H9 (cell line): ENCODE measurements at regions not wholly inside any gene's neighbourhood (a gene's known extent, or its start where the extent isn't known, plus 50 kb on each side); places are given as distances from the start of the nearest gene placed in this dataset.

ENCODE experiments used
- DNase-seq: peaks from one replicate; pipeline ENCODE4 v3.0.0-alpha.2; 2017
- H2AFZ ChIP-seq: one replicate; pipeline ENCODE4 v1.6.1; 2013; ENCODE audit warnings: mild to moderate bottlenecking, low read length, control low read depth, moderate library complexity
- H2AK5ac ChIP-seq: 2 replicates; pipeline ENCODE4 v1.6.1; 2013; ENCODE audit warnings: low read length, control low read depth, mixed read lengths; ENCODE audit not compliant: insufficient read length
- H2BK120ac ChIP-seq: one replicate; pipeline ENCODE4 v1.6.1; 2013; ENCODE audit warnings: low read depth, mild to moderate bottlenecking, low read length, control low read depth, inconsistent platforms; ENCODE audit not compliant: poor library complexity, severe bottlenecking
- H2BK12ac ChIP-seq: 2 replicates; pipeline ENCODE4 v1.6.1; 2013; ENCODE audit warnings: low read length, control low read depth, mixed read lengths, low read depth; ENCODE audit not compliant: insufficient read length
- H2BK15ac ChIP-seq: 2 replicates; pipeline ENCODE4 v1.6.1; 2013; ENCODE audit warnings: low read depth, low read length, control low read depth
- H2BK20ac ChIP-seq: one replicate; pipeline ENCODE4 v1.6.1; 2013; ENCODE audit warnings: low read depth, mild to moderate bottlenecking, low read length, control low read depth, inconsistent platforms; ENCODE audit not compliant: poor library complexity, severe bottlenecking
- H2BK5ac ChIP-seq: 2 replicates; pipeline ENCODE4 v1.6.1; 2013; ENCODE audit warnings: low read length, control low read depth, mixed read lengths; ENCODE audit not compliant: insufficient read length
- H3K14ac ChIP-seq: 2 replicates; pipeline ENCODE4 v1.6.1; 2013; ENCODE audit warnings: low read length, control low read depth; ENCODE audit not compliant: insufficient read depth
- H3K18ac ChIP-seq: 2 replicates; pipeline ENCODE4 v1.6.1; 2013; ENCODE audit warnings: low read depth, mild to moderate bottlenecking, mixed read lengths, low read length, control low read depth; ENCODE audit not compliant: insufficient read length
- H3K23ac ChIP-seq: 2 replicates; pipeline ENCODE4 v1.6.1; 2013; ENCODE audit warnings: low read length, control low read depth, mixed read lengths, low read depth; ENCODE audit not compliant: insufficient read length
- H3K23me2 ChIP-seq: 2 replicates; pipeline ENCODE4 v1.6.1; 2013; ENCODE audit warnings: low read depth, mild to moderate bottlenecking, mixed read lengths, low read length, control low read depth; ENCODE audit not compliant: insufficient read length, poor library complexity, severe bottlenecking
- H3K27ac ChIP-seq: 2 replicates; pipeline ENCODE4 v1.5.1; 2013; ENCODE audit warnings: low read length, control low read depth, mixed read lengths, low read depth; ENCODE audit not compliant: insufficient read length
- H3K27me3 ChIP-seq: 2 replicates; pipeline ENCODE4 v1.6.1; 2013; ENCODE audit warnings: low read length, control low read depth, inconsistent platforms; ENCODE audit not compliant: insufficient read depth
- H3K4ac ChIP-seq: 2 replicates; pipeline ENCODE4 v1.6.1; 2013; ENCODE audit warnings: low read depth, mild to moderate bottlenecking, control low read depth, inconsistent platforms, low read length, moderate library complexity
- H3K4me1 ChIP-seq: 2 replicates; pipeline ENCODE4 v1.6.1; 2013; ENCODE audit warnings: low read length, control low read depth, inconsistent platforms; ENCODE audit not compliant: insufficient read depth
- H3K4me2 ChIP-seq: 2 replicates; pipeline ENCODE4 v1.6.1; 2013; ENCODE audit warnings: low read length, control low read depth, mixed read lengths; ENCODE audit not compliant: insufficient read length, insufficient read depth
- H3K56ac ChIP-seq: 2 replicates; pipeline ENCODE4 v1.6.1; 2013; ENCODE audit warnings: low read depth, mild to moderate bottlenecking, mixed read lengths, low read length, control low read depth; ENCODE audit not compliant: insufficient read length
- H3K79me1 ChIP-seq: 2 replicates; pipeline ENCODE4 v1.6.1; 2013; ENCODE audit warnings: low read depth, mild to moderate bottlenecking, moderate library complexity, low read length, control low read depth, inconsistent platforms; ENCODE audit not compliant: insufficient read depth, poor library complexity, severe bottlenecking
- H3K79me2 ChIP-seq: 2 replicates; pipeline ENCODE4 v1.6.1; 2013; ENCODE audit warnings: low read length, control low read depth, inconsistent platforms; ENCODE audit not compliant: insufficient read depth
- H3K9ac ChIP-seq: 2 replicates; pipeline ENCODE4 v1.6.1; 2013; ENCODE audit warnings: low read length, control low read depth, mixed read lengths; ENCODE audit not compliant: insufficient read length; ENCODE audit errors: extremely low read depth
- H3K9me3 ChIP-seq: one replicate; pipeline ENCODE4 v1.6.1; 2013; ENCODE audit warnings: low read depth, low read length, inconsistent platforms; ENCODE audit not compliant: control insufficient read depth
- H3T11ph ChIP-seq: one replicate; pipeline ENCODE4 v1.6.1; 2013; ENCODE audit warnings: mild to moderate bottlenecking, low read length, control low read depth, inconsistent platforms
- H4K20me1 ChIP-seq: one replicate; pipeline ENCODE4 v1.6.1; 2013; ENCODE audit not compliant: control insufficient read depth, insufficient read length, insufficient read depth
- H4K5ac ChIP-seq: 2 replicates; pipeline ENCODE4 v1.6.1; 2013; ENCODE audit warnings: low read depth, mild to moderate bottlenecking, mixed read lengths, low read length, control low read depth; ENCODE audit not compliant: insufficient read length
- H4K8ac ChIP-seq: replicated peaks from 2 replicates; pipeline ENCODE4 v1.6.1; 2013; ENCODE audit warnings: low read length, control low read depth, mixed read lengths, low read depth; ENCODE audit not compliant: insufficient read length
- H4K91ac ChIP-seq: 2 replicates; pipeline ENCODE4 v1.6.1; 2013; ENCODE audit warnings: low read depth, mild to moderate bottlenecking, moderate library complexity, mixed read lengths, low read length, control low read depth; ENCODE audit not compliant: insufficient read length
- H3K27ac Mint-ChIP-seq, 3 experiments: 2 replicates in 2 of 3; 3 replicates in 1 of 3; pipeline ENCODE4 v1.8.0; 2020 to 2021; ENCODE audit warnings: mixed read lengths in 3 of 3, mild to moderate bottlenecking in 1 of 3, moderate library complexity in 1 of 3
- H3K27me3 Mint-ChIP-seq: 2 replicates; pipeline ENCODE4 v1.8.0; 2021; ENCODE audit warnings: low read depth, mild to moderate bottlenecking, moderate library complexity, mixed read lengths
- H3K36me3 Mint-ChIP-seq, 3 experiments: 2 replicates in 2 of 3; 3 replicates in 1 of 3; pipeline ENCODE4 v1.8.0; 2020 to 2021; ENCODE audit warnings: low read depth in 3 of 3, mixed read lengths in 3 of 3; ENCODE audit not compliant: insufficient read depth in 1 of 3
- H3K4me1 Mint-ChIP-seq, 2 experiments: 2 replicates each; pipeline ENCODE4 v1.8.0; 2020; ENCODE audit warnings: mixed read lengths in 2 of 2
- H3K4me3 Mint-ChIP-seq, 2 experiments: 2 replicates in 1 of 2; 3 replicates in 1 of 2; pipeline ENCODE4 v1.8.0; 2020 to 2021; ENCODE audit warnings: mild to moderate bottlenecking in 2 of 2, mixed read lengths in 2 of 2, moderate library complexity in 1 of 2
- H3K9me3 Mint-ChIP-seq, 2 experiments: 2 replicates in 1 of 2; 3 replicates in 1 of 2; pipeline ENCODE4 v1.8.0; 2020; ENCODE audit warnings: mild to moderate bottlenecking in 2 of 2, mixed read lengths in 2 of 2, moderate library complexity in 1 of 2
- WGBS: extraction: QIAGEN DNeasy Blood & Tissue Kit; methylation state at CpG from one replicate; pipeline ENCODE4 v1.1.7; 2013; ENCODE audit warnings: missing lambda C conversion rate, low lambda C conversion rate, mixed read lengths; ENCODE audit not compliant: insufficient read length; ENCODE audit errors: extremely low coverage; 5-methylcytosine and 5-hydroxymethylcytosine counted together
- TF ChIP-seq, protein P1 (sequence below): fragments of 200-600 bp; sonication (generic); conservative IDR thresholded peaks from 3 replicates; pipeline ENCODE4 v1.8.0; 2021; ENCODE audit warnings: antibody characterized with exemption, mild to moderate bottlenecking

DNA sequence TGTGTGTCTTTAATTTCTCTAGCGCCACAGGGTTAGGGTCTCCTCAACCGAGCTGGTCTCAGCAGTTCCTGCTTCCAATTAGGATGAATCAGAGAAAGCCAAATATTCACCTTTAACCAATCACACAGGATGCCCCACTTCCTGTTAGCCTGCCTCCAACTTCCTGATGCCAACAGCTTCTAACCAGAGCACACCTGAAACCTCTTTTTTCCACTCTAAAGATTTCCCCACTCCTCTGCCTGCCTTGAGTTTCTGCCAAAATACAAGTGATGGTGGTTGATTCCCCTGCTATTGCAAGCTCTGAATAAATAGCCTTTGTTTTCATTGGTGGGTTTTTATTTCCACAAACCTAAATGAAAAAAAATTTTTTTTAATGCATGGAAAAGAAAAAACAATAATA is 144.7 kb upstream of the UST start:
- Histone ChIP-seq H2BK5ac (no peak overlapping the region), H2BK15ac (no peak overlapping the region), H3K9ac (no peak overlapping the region), H2BK12ac (no peak overlapping the region), H4K20me1 (no peaks in the 10 kb centered on the region), H2AFZ (no peak overlapping the region), H2AK5ac (no peak overlapping the region), H3K23ac (no peak overlapping the region), H4K8ac (no peak overlapping the region), H3K18ac (no peak overlapping the region), H3K14ac (no peak overlapping the region), H3K4me2 (no peak overlapping the region), H3K4ac (no peak overlapping the region), H3K79me2 (no peaks in the 10 kb centered on the region), H3K23me2 (no peaks in the 10 kb centered on the region), H3T11ph (no peak overlapping the region), H4K91ac (no peak overlapping the region), H3K9me3 (peaks cover 8% of the 10 kb centered on the region), H3K27me3 (no peaks in the 10 kb centered on the region), H3K56ac (no peak overlapping the region), H2BK20ac (no peak overlapping the region), H3K79me1 (no peaks in the 10 kb centered on the region), H2BK120ac (peak overlapping the region; percentile 76), H3K4me1 (peaks cover 8% of the 10 kb centered on the region; the same call in 1 of the 2 replicates), H4K5ac (no peak overlapping the region), H3K27ac (no peak overlapping the region)
- H3K4me1 Mint-ChIP-seq = peaks cover 33 to 34% of the 10 kb centered on the region in 2 experiments
- no CpG with 5 or more reads among the region's 2 CpGs for WGBS
- H3K27ac Mint-ChIP-seq = no peak overlapping the region
- H3K27me3 Mint-ChIP-seq = no peaks in the 10 kb centered on the region; the same call in 1 of the 2 replicates
- TF ChIP-seq, protein P1, sequence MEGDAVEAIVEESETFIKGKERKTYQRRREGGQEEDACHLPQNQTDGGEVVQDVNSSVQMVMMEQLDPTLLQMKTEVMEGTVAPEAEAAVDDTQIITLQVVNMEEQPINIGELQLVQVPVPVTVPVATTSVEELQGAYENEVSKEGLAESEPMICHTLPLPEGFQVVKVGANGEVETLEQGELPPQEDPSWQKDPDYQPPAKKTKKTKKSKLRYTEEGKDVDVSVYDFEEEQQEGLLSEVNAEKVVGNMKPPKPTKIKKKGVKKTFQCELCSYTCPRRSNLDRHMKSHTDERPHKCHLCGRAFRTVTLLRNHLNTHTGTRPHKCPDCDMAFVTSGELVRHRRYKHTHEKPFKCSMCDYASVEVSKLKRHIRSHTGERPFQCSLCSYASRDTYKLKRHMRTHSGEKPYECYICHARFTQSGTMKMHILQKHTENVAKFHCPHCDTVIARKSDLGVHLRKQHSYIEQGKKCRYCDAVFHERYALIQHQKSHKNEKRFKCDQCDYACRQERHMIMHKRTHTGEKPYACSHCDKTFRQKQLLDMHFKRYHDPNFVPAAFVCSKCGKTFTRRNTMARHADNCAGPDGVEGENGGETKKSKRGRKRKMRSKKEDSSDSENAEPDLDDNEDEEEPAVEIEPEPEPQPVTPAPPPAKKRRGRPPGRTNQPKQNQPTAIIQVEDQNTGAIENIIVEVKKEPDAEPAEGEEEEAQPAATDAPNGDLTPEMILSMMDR = no peak
- no peak for DNase-seq
- no peak overlapping the region for H3K4me3 Mint-ChIP-seq
- H3K36me3 Mint-ChIP-seq = peaks cover 19 to 39% (median 23%) of the 10 kb centered on the region in 3 experiments
- peaks cover 27 to 37% of the 10 kb centered on the region in 2 experiments for H3K9me3 Mint-ChIP-seq
